ENCODE measurements at regions not wholly inside any gene's neighbourhood (a gene's known extent, or its start where the extent isn't known, plus 50 kb on each side); places are given as distances from the start of the nearest gene placed in this dataset.
"Not testable (repeated sequence)": the region's sequence is repeated elsewhere in the genome, so short reads cannot be mapped to it uniquely, and the experiment has no call there.

- ChIA-PET CTCF (no interaction called here), POLR2A (no interaction called here)
- DNase-seq (ENCODE audit: low read depth, low spot score): no peak
- BruUV-seq (replicated peaks): no TSS peak
- Histone ChIP-seq H3K4me1 (ENCODE audit: control insufficient read depth, insufficient read depth, low read length) (no peaks in the 10 kb centered on the region), H3K27me3 (ENCODE audit: control insufficient read depth, insufficient read depth, low read length) (no peaks in the 10 kb centered on the region), H3K27ac (ENCODE audit: low read length) (no peak overlapping the region), H3K36me3 (ENCODE audit: control insufficient read depth, insufficient read depth, low read length) (no peaks in the 10 kb centered on the region), H3K9me3 (ENCODE audit: control insufficient read depth, insufficient read depth, low read depth, low read length) (no peaks in the 10 kb centered on the region), H3K4me3 (ENCODE audit: low read depth in 2 of 2, low read length in 2 of 2) (no peak overlapping the region)
- no peak for TF ChIP-seq SIN3A (IDR thresholded peaks at IDR 0.05; ENCODE audit: borderline replicate concordance, insufficient read depth, low read depth, low read length)
- TF ChIP-seq POLR2AphosphoS5 (IDR thresholded peaks at IDR 0.05; ENCODE audit: low read depth, low read length): no peak
- no peak for TF ChIP-seq TCF7L2 (IDR thresholded peaks at IDR 0.05; ENCODE audit: low read depth, low read length)
- TF ChIP-seq, protein P1, sequence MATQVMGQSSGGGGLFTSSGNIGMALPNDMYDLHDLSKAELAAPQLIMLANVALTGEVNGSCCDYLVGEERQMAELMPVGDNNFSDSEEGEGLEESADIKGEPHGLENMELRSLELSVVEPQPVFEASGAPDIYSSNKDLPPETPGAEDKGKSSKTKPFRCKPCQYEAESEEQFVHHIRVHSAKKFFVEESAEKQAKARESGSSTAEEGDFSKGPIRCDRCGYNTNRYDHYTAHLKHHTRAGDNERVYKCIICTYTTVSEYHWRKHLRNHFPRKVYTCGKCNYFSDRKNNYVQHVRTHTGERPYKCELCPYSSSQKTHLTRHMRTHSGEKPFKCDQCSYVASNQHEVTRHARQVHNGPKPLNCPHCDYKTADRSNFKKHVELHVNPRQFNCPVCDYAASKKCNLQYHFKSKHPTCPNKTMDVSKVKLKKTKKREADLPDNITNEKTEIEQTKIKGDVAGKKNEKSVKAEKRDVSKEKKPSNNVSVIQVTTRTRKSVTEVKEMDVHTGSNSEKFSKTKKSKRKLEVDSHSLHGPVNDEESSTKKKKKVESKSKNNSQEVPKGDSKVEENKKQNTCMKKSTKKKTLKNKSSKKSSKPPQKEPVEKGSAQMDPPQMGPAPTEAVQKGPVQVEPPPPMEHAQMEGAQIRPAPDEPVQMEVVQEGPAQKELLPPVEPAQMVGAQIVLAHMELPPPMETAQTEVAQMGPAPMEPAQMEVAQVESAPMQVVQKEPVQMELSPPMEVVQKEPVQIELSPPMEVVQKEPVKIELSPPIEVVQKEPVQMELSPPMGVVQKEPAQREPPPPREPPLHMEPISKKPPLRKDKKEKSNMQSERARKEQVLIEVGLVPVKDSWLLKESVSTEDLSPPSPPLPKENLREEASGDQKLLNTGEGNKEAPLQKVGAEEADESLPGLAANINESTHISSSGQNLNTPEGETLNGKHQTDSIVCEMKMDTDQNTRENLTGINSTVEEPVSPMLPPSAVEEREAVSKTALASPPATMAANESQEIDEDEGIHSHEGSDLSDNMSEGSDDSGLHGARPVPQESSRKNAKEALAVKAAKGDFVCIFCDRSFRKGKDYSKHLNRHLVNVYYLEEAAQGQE (IDR thresholded peaks at IDR 0.05; ENCODE audit: insufficient read depth in 1 of 2, low read depth in 2 of 2, low read length in 1 of 2): no peak
- TF ChIP-seq, protein P2, sequence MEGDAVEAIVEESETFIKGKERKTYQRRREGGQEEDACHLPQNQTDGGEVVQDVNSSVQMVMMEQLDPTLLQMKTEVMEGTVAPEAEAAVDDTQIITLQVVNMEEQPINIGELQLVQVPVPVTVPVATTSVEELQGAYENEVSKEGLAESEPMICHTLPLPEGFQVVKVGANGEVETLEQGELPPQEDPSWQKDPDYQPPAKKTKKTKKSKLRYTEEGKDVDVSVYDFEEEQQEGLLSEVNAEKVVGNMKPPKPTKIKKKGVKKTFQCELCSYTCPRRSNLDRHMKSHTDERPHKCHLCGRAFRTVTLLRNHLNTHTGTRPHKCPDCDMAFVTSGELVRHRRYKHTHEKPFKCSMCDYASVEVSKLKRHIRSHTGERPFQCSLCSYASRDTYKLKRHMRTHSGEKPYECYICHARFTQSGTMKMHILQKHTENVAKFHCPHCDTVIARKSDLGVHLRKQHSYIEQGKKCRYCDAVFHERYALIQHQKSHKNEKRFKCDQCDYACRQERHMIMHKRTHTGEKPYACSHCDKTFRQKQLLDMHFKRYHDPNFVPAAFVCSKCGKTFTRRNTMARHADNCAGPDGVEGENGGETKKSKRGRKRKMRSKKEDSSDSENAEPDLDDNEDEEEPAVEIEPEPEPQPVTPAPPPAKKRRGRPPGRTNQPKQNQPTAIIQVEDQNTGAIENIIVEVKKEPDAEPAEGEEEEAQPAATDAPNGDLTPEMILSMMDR (IDR thresholded peaks at IDR 0.05): no peak
- no peak for ATAC-seq
- intact Hi-C loops (cut with micrococcal nuclease; ENCODE audit: unreplicated experiment) (no loop called here), in situ Hi-C loops (cut with HindIII; ENCODE audit: low pct_unique_long_range_greater_than_20kb, low sequenced_read_pairs) (no loop called here)
Observed at GRCh38 chr9:25453875-25454274, 224.4 kb downstream of the TUSC1 start.

GRCh38 chr9:25449503-25449902, 228.7 kb downstream of the TUSC1 start:
- no peaks in the 10 kb centered on the region; the same call in 1 of the 2 replicates for H3K36me3 ChIP-seq (ENCODE audit: control insufficient read depth, insufficient read depth, low read length)
- H3K4me1 ChIP-seq (ENCODE audit: control insufficient read depth, insufficient read depth, low read length): no peaks in the 10 kb centered on the region
- no peak overlapping the region for H3K27ac ChIP-seq (ENCODE audit: low read length)
- TF ChIP-seq TCF7L2 (IDR thresholded peaks at IDR 0.05; ENCODE audit: low read depth, low read length) (no peak), POLR2AphosphoS5 (IDR thresholded peaks at IDR 0.05; ENCODE audit: low read depth, low read length) (no peak), SIN3A (IDR thresholded peaks at IDR 0.05; ENCODE audit: borderline replicate concordance, insufficient read depth, low read depth, low read length) (no peak)
- TF ChIP-seq, protein P2 (IDR thresholded peaks at IDR 0.05): no peak
- TF ChIP-seq, protein P1 (IDR thresholded peaks at IDR 0.05; ENCODE audit: insufficient read depth in 1 of 2, low read depth in 2 of 2, low read length in 1 of 2): no peak
- CTCF ChIA-PET: no interaction called here
- POLR2A ChIA-PET: no interaction called here
- ATAC-seq (no peak), DNase-seq (ENCODE audit: low read depth, low spot score) (no peak)
- H3K27me3 ChIP-seq (ENCODE audit: control insufficient read depth, insufficient read depth, low read length): no peaks in the 10 kb centered on the region
- no TSS peak for BruUV-seq (replicated peaks)
- intact Hi-C loops (cut with micrococcal nuclease; ENCODE audit: unreplicated experiment): no loop called here
- no peak overlapping the region for H3K4me3 ChIP-seq (ENCODE audit: low read depth in 2 of 2, low read length in 2 of 2)
- in situ Hi-C loops (cut with HindIII; ENCODE audit: low pct_unique_long_range_greater_than_20kb, low sequenced_read_pairs): no loop called here
- H3K9me3 ChIP-seq (ENCODE audit: control insufficient read depth, insufficient read depth, low read depth, low read length): no peaks in the 10 kb centered on the region

DNA sequence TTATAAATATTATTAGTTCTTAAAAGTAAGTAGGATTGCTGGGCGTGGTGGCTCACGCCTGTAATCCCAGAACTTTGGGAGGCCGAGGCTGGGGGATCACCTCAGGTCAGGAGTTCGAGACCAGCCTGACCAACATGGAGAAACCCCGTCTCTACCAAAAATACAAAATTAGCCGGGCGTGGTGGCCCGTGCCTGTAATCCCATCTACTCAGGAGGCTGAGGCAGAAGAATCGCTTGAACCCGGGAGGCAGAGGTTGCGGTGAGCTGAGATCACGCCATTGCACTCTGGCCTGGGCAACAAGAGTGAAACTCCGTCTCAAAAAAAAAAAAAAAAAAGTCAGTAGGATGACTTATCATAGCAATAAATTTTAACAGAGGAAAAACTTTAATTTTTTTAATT, 232.5 kb downstream of the TUSC1 start:
- H3K27me3 ChIP-seq (ENCODE audit: control insufficient read depth, insufficient read depth, low read length); H3K36me3 ChIP-seq (ENCODE audit: control insufficient read depth, insufficient read depth, low read length); H3K4me1 ChIP-seq (ENCODE audit: control insufficient read depth, insufficient read depth, low read length); H3K9me3 ChIP-seq (ENCODE audit: control insufficient read depth, insufficient read depth, low read depth, low read length); intact Hi-C loops (cut with micrococcal nuclease; ENCODE audit: unreplicated experiment); in situ Hi-C loops (cut with HindIII; ENCODE audit: low pct_unique_long_range_greater_than_20kb, low sequenced_read_pairs); DNase-seq (ENCODE audit: low read depth, low spot score); ATAC-seq; CTCF ChIA-PET; H3K4me3 ChIP-seq (ENCODE audit: low read depth in 2 of 2, low read length in 2 of 2); POLR2A ChIA-PET; H3K27ac ChIP-seq (ENCODE audit: low read length); BruUV-seq (replicated peaks): not testable (repeated sequence)
